GM08714 (cell line): ENCODE measurements at regions not wholly inside any gene's neighbourhood (a gene's known extent, or its start where the extent isn't known, plus 50 kb on each side); places are given as distances from the start of the nearest gene placed in this dataset.

Experiments used
- H3K4me3 ChIP-seq: fragments of 200-500 bp; sonication (Bioruptor generic); 2 replicates; pipeline ENCODE4 v1.5.1; 2014; ENCODE audit warnings: mild to moderate bottlenecking, low read length, inconsistent platforms
- ZNF274 ChIP-seq: IDR thresholded peaks from 2 replicates; pipeline ENCODE4 v1.6.1; 2012; ENCODE audit warnings: mild to moderate bottlenecking, low read depth, low read length

- H3K4me3 ChIP-seq = no peak overlapping the region
- no peak for TF ChIP-seq ZNF274
Measured at GRCh38 chr2:58644451-58644850, 403.3 kb upstream of the FANCL start.

GRCh38 chr2:58641001-58641400 is 399.9 kb upstream of the FANCL start:
- H3K4me3 ChIP-seq = no peak overlapping the region
- no peak for TF ChIP-seq ZNF274

GRCh38 chr2:58640042-58640441 is 398.9 kb upstream of the FANCL start:
- no peak for TF ChIP-seq ZNF274
- H3K4me3 ChIP-seq = no peak overlapping the region

- no peak for TF ChIP-seq ZNF274
- H3K4me3 ChIP-seq = no peak overlapping the region
Measured at GRCh38 chr2:58638256-58638805, 397.2 kb upstream of the FANCL start.

GRCh38 chr2:58636872-58637271 is 395.7 kb upstream of the FANCL start:
- H3K4me3 ChIP-seq = no peak overlapping the region
- no peak for TF ChIP-seq ZNF274

GRCh38 chr2:58635801-58636375 is 394.8 kb upstream of the FANCL start:
- no peak for TF ChIP-seq ZNF274
- H3K4me3 ChIP-seq = no peak overlapping the region

GRCh38 chr2:58634653-58635370 is 393.7 kb upstream of the FANCL start:
- TF ChIP-seq ZNF274 = no peak
- H3K4me3 ChIP-seq = no peak overlapping the region

- no peak for TF ChIP-seq ZNF274
- H3K4me3 ChIP-seq = no peak overlapping the region
Measured at GRCh38 chr2:58633613-58634365, 392.7 kb upstream of the FANCL start.

GRCh38 chr2:58631986-58632385 is 390.9 kb upstream of the FANCL start:
- no peak overlapping the region for H3K4me3 ChIP-seq
- TF ChIP-seq ZNF274 = no peak

GRCh38 chr2:58629545-58630119 is 388.5 kb upstream of the FANCL start:
- H3K4me3 ChIP-seq = no peak overlapping the region
- TF ChIP-seq ZNF274 = no peak

GRCh38 chr2:58620896-58621295 is 379.8 kb upstream of the FANCL start:
- no peak for TF ChIP-seq ZNF274
- H3K4me3 ChIP-seq = no peak overlapping the region

- no peak for TF ChIP-seq ZNF274
- H3K4me3 ChIP-seq = no peak overlapping the region
Measured at GRCh38 chr2:58620093-58620492, 379.0 kb upstream of the FANCL start.

- H3K4me3 ChIP-seq = no peak overlapping the region
- no peak for TF ChIP-seq ZNF274
Measured at GRCh38 chr2:58616961-58617360, 375.8 kb upstream of the FANCL start.

GRCh38 chr2:58614219-58614618 is 373.1 kb upstream of the FANCL start:
- no peak for TF ChIP-seq ZNF274
- no peak overlapping the region for H3K4me3 ChIP-seq

GRCh38 chr2:58612973-58613372 is 371.8 kb upstream of the FANCL start:
- no peak for TF ChIP-seq ZNF274
- H3K4me3 ChIP-seq = no peak overlapping the region

GRCh38 chr2:58609326-58609725 is 368.2 kb upstream of the FANCL start:
- H3K4me3 ChIP-seq = no peak overlapping the region
- TF ChIP-seq ZNF274 = no peak
